ENCODE measurements at regions not wholly inside any gene's neighbourhood (a gene's known extent, or its start where the extent isn't known, plus 50 kb on each side); places are given as distances from the start of the nearest gene placed in this dataset.

GRCh38 chr5:142382186-142382585 lies 57.4 kb upstream of the SPRY4 start:
- no peak for TF ChIP-seq CTCF (IDR thresholded peaks at IDR 0.05; ENCODE audit: low read depth, low read length, missing control alignments)
- H3K4me3 ChIP-seq (replicated peaks; ENCODE audit: low read depth, low read length) = no peak overlapping the region
- no peak for DNase-seq (ENCODE audit: extremely low read depth, low read depth)

GRCh38 chr5:142378737-142379634 lies 54.2 kb upstream of the SPRY4 start:
- no peak for DNase-seq (ENCODE audit: extremely low read depth, low read depth)
- H3K4me3 ChIP-seq (replicated peaks; ENCODE audit: low read depth, low read length) = no peak overlapping the region
- TF ChIP-seq CTCF (IDR thresholded peaks at IDR 0.05; ENCODE audit: low read depth, low read length, missing control alignments) = no peak

DNA sequence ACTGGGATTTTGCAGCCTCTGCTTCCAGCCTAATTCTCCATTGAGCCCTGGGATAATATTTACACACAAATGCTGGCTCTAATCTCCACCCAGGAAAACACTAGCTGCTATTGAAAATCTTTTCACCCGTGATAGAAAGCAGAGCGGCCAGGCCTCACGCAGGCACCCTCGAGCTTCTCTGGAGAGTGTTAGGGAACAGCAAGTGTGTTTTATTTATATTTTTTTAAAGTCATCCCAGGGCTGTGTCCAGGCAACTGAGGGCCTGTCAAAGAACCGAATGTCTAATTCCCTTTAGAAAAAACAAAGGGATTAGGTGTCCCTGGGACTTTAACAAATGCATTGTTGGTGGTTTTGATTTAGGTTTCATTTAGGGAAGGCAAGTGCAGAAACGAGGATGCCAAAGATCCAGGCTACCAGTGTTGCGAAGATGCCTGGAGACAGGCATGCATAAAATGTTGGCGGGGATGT lies 51.2 kb upstream of the SPRY4 start:
- H3K4me3 ChIP-seq (replicated peaks; ENCODE audit: low read depth, low read length) = no peak overlapping the region
- no peak for TF ChIP-seq CTCF (IDR thresholded peaks at IDR 0.05; ENCODE audit: low read depth, low read length, missing control alignments)
- no peak for DNase-seq (ENCODE audit: extremely low read depth, low read depth)

Data from HFF-Myc (cell line).